GM23338 (cell line): ENCODE measurements at regions not wholly inside any gene's neighbourhood (a gene's known extent, or its start where the extent isn't known, plus 50 kb on each side); places are given as distances from the start of the nearest gene placed in this dataset.

Experiments
- ATAC-seq: fragments of 200-7000 bp; cut with Tn5 transposase; 3 replicates; pipeline ENCODE4 v1.9.1; 2020
- DNase-seq: peaks from one replicate; pipeline ENCODE4 v3.0.0-alpha.2; 2015; ENCODE audit warnings: low spot score
- H2AFZ ChIP-seq: fragments of 200-600 bp; sonication (generic); 2 replicates; pipeline ENCODE4 v1.8.0; 2016; ENCODE audit warnings: antibody characterized with exemption, mild to moderate bottlenecking, moderate library complexity
- H3F3A ChIP-seq: fragments of 200-600 bp; sonication (generic); replicated peaks from 2 replicates; pipeline ENCODE4 v1.8.0; 2017; ENCODE audit warnings: antibody characterized with exemption, mixed run types, low read depth
- H3K27ac ChIP-seq: fragments of 200-600 bp; sonication (generic); 2 replicates; pipeline ENCODE4 v1.6.1; 2016; ENCODE audit warnings: low read depth
- H3K27me3 ChIP-seq: fragments of 200-600 bp; sonication (generic); 2 replicates; pipeline ENCODE4 v1.8.0; 2016; ENCODE audit warnings: mild to moderate bottlenecking, mixed run types, moderate library complexity; ENCODE audit not compliant: insufficient read depth
- H3K36me3 ChIP-seq: fragments of 200-600 bp; sonication (generic); 2 replicates; pipeline ENCODE4 v1.8.0; 2016; ENCODE audit warnings: mild to moderate bottlenecking; ENCODE audit not compliant: insufficient read depth
- H3K4me1 ChIP-seq: fragments of 200-600 bp; sonication (generic); 2 replicates; pipeline ENCODE4 v1.8.0; 2016; ENCODE audit warnings: mild to moderate bottlenecking, moderate library complexity; ENCODE audit not compliant: insufficient read depth
- H3K4me2 ChIP-seq: fragments of 200-600 bp; sonication (generic); 2 replicates; pipeline ENCODE4 v1.7.1; 2017; ENCODE audit warnings: mixed run types
- H3K4me3 ChIP-seq: fragments of 200-600 bp; sonication (generic); 2 replicates; pipeline ENCODE4 v1.6.1; 2016; ENCODE audit warnings: mixed run types
- H3K79me2 ChIP-seq: fragments of 200-600 bp; sonication (generic); replicated peaks from 2 replicates; pipeline ENCODE4 v1.8.0; 2017; ENCODE audit warnings: mild to moderate bottlenecking; ENCODE audit not compliant: insufficient read depth
- H3K9me2 ChIP-seq: fragments of 200-600 bp; sonication (generic); 2 replicates; pipeline ENCODE4 v1.8.0; 2017; ENCODE audit not compliant: insufficient read depth
- H4K20me1 ChIP-seq: fragments of 200-600 bp; sonication (generic); replicated peaks from 2 replicates; pipeline ENCODE4 v1.8.0; 2017; ENCODE audit warnings: mild to moderate bottlenecking; ENCODE audit not compliant: insufficient read depth
- H3K27ac Mint-ChIP-seq: 2 replicates; pipeline ENCODE4 v1.8.0; 2020; ENCODE audit warnings: inconsistent platforms, mild to moderate bottlenecking, moderate library complexity, mixed read lengths
- H3K27me3 Mint-ChIP-seq: 3 replicates; pipeline ENCODE4 v1.8.0; 2022; ENCODE audit warnings: low read depth, mild to moderate bottlenecking, moderate library complexity, mixed read lengths, inconsistent platforms; ENCODE audit not compliant: insufficient read depth, poor library complexity
- H3K36me3 Mint-ChIP-seq: 3 replicates; pipeline ENCODE4 v1.8.0; 2021; ENCODE audit warnings: low read depth, mild to moderate bottlenecking, inconsistent platforms, moderate library complexity, mixed read lengths
- H3K4me1 Mint-ChIP-seq: 3 replicates; pipeline ENCODE4 v1.8.0; 2020; ENCODE audit warnings: mild to moderate bottlenecking, inconsistent platforms, mixed read lengths
- H3K4me3 Mint-ChIP-seq: 3 replicates; pipeline ENCODE4 v1.8.0; 2021; ENCODE audit warnings: moderate library complexity, mild to moderate bottlenecking, inconsistent platforms, mixed read lengths
- H3K9me3 Mint-ChIP-seq: 3 replicates; pipeline ENCODE4 v1.8.0; 2020; ENCODE audit warnings: moderate library complexity, mild to moderate bottlenecking, inconsistent platforms, mixed read lengths
- CREB1 ChIP-seq: fragments of 250-450 bp; sonication (Bioruptor Pico); IDR thresholded peaks from 2 replicates; pipeline ENCODE4 v1.5.0; 2020; ENCODE audit warnings: low read depth, mild to moderate bottlenecking, moderate library complexity
- ETS1 ChIP-seq: IDR thresholded peaks from 2 replicates; pipeline ENCODE4 v1.6.1; 2016; ENCODE audit warnings: antibody characterized with exemption
- EZH2 ChIP-seq: fragments of 200-600 bp; sonication (generic); IDR thresholded peaks from one replicate; pipeline ENCODE4 v1.8.0; 2017; ENCODE audit warnings: antibody characterized with exemption, mild to moderate bottlenecking, low read depth; ENCODE audit not compliant: unreplicated experiment
- EZH2phosphoT487 ChIP-seq: fragments of 200-600 bp; sonication (generic); IDR thresholded peaks from one replicate; pipeline ENCODE4 v1.8.1; 2018; ENCODE audit warnings: antibody characterized with exemption; ENCODE audit not compliant: unreplicated experiment
- JUNB ChIP-seq: IDR thresholded peaks from one replicate; pipeline ENCODE4 v1.6.1; 2016; ENCODE audit warnings: antibody characterized with exemption; ENCODE audit not compliant: unreplicated experiment
- NANOG ChIP-seq: IDR thresholded peaks from 2 replicates; pipeline ENCODE4 v1.6.1; 2016; ENCODE audit warnings: antibody characterized with exemption, borderline replicate concordance
- POLR2AphosphoS5 ChIP-seq: IDR thresholded peaks from 2 replicates; pipeline ENCODE4 v1.6.1; 2016; ENCODE audit warnings: antibody characterized with exemption, low read depth
- REST ChIP-seq: IDR thresholded peaks from one replicate; pipeline ENCODE4 v1.6.1; 2018; ENCODE audit warnings: antibody characterized with exemption; ENCODE audit not compliant: unreplicated experiment
- STAT1 ChIP-seq: IDR thresholded peaks from one replicate; pipeline ENCODE4 v1.6.1; 2016; ENCODE audit warnings: antibody characterized with exemption; ENCODE audit not compliant: unreplicated experiment
- ZNF114 ChIP-seq: fragments of 250-450 bp; sonication (Bioruptor Pico); IDR thresholded peaks from 2 replicates; pipeline ENCODE4 v1.5.0; 2020; ENCODE audit warnings: mild to moderate bottlenecking, moderate library complexity
- ZNF331 ChIP-seq: fragments of 250-450 bp; sonication (Bioruptor Pico); IDR thresholded peaks from 2 replicates; pipeline ENCODE4 v1.5.0; 2020; ENCODE audit warnings: low read depth, mild to moderate bottlenecking, moderate library complexity
- TF ChIP-seq, protein P1 (sequence below): fragments of 250-450 bp; sonication (Bioruptor Pico); IDR thresholded peaks from 2 replicates; pipeline ENCODE4 v1.5.0; 2020; ENCODE audit warnings: mild to moderate bottlenecking, moderate library complexity
- TF ChIP-seq, protein P2 (sequence below), 2 experiments: fragments of 200-600 bp in 1 of 2; sonication (generic) in 1 of 2; conservative IDR thresholded peaks; 2 replicates each; pipeline versions ENCODE4 v1.5.1 to v1.6.1; 2016 to 2017; ENCODE audit warnings: antibody characterized with exemption in 2 of 2, low read depth in 2 of 2, mild to moderate bottlenecking in 2 of 2, moderate library complexity in 1 of 2

DNA sequence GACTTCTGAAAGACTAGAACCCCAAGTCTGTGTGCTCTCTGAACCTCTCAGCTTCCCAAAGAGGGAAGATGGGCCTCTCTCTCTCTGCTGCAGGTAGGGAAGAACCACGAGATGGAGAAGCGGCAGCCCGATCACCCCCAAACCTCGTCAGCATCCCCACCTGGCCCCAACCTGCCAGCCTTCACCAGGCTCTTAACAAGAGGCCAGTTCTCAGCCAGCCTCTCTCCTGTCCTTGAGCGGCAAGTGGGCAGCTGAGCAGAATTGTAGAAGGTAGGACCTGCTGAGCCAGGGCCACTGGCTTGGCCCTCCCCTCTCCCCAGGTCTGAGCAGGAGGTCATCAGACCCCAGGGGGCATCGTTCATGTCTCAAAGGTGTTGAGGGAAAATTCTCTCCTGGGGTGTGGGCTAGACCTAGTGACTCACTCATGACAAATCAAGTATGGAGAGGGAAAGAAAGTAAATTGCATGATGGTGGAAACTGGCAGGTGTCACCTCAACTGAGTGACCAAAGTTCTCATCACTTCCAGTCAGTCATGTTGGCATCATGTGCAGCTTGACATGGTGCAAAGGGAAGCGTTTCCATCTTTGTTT is 92.0 kb upstream of the GPR26 start:
- no peak overlapping the region for H3K27ac ChIP-seq
- no peaks in the 10 kb centered on the region for H3K27me3 ChIP-seq
- peaks cover 2% of the 10 kb centered on the region; the same call in 2 of the 3 replicates for H3K4me1 Mint-ChIP-seq
- TF ChIP-seq EZH2phosphoT487, result no peak
- TF ChIP-seq ZNF331 (CRISPR knock-in tag), result no peak
- TF ChIP-seq NANOG, result no peak
- no peak for TF ChIP-seq REST
- no peak for TF ChIP-seq STAT1
- TF ChIP-seq EZH2, result no peak
- TF ChIP-seq, protein P1, sequence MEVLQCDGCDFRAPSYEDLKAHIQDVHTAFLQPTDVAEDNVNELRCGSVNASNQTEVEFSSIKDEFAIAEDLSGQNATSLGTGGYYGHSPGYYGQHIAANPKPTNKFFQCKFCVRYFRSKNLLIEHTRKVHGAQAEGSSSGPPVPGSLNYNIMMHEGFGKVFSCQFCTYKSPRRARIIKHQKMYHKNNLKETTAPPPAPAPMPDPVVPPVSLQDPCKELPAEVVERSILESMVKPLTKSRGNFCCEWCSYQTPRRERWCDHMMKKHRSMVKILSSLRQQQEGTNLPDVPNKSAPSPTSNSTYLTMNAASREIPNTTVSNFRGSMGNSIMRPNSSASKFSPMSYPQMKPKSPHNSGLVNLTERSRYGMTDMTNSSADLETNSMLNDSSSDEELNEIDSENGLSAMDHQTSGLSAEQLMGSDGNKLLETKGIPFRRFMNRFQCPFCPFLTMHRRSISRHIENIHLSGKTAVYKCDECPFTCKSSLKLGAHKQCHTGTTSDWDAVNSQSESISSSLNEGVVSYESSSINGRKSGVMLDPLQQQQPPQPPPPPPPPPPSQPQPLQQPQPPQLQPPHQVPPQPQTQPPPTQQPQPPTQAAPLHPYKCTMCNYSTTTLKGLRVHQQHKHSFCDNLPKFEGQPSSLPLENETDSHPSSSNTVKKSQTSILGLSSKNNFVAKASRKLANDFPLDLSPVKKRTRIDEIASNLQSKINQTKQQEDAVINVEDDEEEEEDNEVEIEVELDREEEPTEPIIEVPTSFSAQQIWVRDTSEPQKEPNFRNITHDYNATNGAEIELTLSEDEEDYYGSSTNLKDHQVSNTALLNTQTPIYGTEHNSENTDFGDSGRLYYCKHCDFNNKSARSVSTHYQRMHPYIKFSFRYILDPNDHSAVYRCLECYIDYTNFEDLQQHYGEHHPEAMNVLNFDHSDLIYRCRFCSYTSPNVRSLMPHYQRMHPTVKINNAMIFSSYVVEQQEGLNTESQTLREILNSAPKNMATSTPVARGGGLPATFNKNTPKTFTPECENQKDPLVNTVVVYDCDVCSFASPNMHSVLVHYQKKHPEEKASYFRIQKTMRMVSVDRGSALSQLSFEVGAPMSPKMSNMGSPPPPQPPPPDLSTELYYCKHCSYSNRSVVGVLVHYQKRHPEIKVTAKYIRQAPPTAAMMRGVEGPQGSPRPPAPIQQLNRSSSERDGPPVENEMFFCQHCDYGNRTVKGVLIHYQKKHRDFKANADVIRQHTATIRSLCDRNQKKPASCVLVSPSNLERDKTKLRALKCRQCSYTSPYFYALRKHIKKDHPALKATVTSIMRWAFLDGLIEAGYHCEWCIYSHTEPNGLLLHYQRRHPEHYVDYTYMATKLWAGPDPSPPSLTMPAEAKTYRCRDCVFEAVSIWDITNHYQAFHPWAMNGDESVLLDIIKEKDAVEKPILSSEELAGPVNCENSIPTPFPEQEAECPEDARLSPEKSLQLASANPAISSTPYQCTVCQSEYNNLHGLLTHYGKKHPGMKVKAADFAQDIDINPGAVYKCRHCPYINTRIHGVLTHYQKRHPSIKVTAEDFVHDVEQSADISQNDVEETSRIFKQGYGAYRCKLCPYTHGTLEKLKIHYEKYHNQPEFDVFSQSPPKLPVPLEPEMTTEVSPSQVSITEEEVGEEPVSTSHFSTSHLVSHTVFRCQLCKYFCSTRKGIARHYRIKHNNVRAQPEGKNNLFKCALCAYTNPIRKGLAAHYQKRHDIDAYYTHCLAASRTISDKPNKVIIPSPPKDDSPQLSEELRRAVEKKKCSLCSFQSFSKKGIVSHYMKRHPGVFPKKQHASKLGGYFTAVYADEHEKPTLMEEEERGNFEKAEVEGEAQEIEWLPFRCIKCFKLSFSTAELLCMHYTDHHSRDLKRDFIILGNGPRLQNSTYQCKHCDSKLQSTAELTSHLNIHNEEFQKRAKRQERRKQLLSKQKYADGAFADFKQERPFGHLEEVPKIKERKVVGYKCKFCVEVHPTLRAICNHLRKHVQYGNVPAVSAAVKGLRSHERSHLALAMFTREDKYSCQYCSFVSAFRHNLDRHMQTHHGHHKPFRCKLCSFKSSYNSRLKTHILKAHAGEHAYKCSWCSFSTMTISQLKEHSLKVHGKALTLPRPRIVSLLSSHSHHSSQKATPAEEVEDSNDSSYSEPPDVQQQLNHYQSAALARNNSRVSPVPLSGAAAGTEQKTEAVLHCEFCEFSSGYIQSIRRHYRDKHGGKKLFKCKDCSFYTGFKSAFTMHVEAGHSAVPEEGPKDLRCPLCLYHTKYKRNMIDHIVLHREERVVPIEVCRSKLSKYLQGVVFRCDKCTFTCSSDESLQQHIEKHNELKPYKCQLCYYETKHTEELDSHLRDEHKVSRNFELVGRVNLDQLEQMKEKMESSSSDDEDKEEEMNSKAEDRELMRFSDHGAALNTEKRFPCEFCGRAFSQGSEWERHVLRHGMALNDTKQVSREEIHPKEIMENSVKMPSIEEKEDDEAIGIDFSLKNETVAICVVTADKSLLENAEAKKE (CRISPR knock-in tag), result no peak
- no peak for TF ChIP-seq ZNF114 (CRISPR knock-in tag)
- TF ChIP-seq, protein P2, sequence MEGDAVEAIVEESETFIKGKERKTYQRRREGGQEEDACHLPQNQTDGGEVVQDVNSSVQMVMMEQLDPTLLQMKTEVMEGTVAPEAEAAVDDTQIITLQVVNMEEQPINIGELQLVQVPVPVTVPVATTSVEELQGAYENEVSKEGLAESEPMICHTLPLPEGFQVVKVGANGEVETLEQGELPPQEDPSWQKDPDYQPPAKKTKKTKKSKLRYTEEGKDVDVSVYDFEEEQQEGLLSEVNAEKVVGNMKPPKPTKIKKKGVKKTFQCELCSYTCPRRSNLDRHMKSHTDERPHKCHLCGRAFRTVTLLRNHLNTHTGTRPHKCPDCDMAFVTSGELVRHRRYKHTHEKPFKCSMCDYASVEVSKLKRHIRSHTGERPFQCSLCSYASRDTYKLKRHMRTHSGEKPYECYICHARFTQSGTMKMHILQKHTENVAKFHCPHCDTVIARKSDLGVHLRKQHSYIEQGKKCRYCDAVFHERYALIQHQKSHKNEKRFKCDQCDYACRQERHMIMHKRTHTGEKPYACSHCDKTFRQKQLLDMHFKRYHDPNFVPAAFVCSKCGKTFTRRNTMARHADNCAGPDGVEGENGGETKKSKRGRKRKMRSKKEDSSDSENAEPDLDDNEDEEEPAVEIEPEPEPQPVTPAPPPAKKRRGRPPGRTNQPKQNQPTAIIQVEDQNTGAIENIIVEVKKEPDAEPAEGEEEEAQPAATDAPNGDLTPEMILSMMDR (conservative IDR thresholded peaks at IDR 0.05; ENCODE audit: low read depth in 2 of 2), result no peak
- no peak for TF ChIP-seq CREB1 (CRISPR knock-in tag)
- TF ChIP-seq JUNB, result no peak
- no peak for TF ChIP-seq POLR2AphosphoS5
- no peak for TF ChIP-seq ETS1
- no peaks in the 10 kb centered on the region for H4K20me1 ChIP-seq
- ATAC-seq, result no peak
- 0 out of 2 replicates have a peak, but pooled peaks cover 3% of the 10 kb centered on the region for H3K4me1 ChIP-seq
- H3K9me2 ChIP-seq, result no peaks in the 10 kb centered on the region
- H3K36me3 ChIP-seq, result no peaks in the 10 kb centered on the region
- no peak overlapping the region for H2AFZ ChIP-seq
- no peak for DNase-seq
- no peak overlapping the region for H3K4me2 ChIP-seq
- H3K27me3 Mint-ChIP-seq, result peaks cover 10% of the 10 kb centered on the region
- H3K36me3 Mint-ChIP-seq, result no peaks in the 10 kb centered on the region
- H3K4me3 Mint-ChIP-seq, result no peak overlapping the region
- no peaks in the 10 kb centered on the region for H3F3A ChIP-seq
- H3K4me3 ChIP-seq, result no peak overlapping the region
- H3K9me3 Mint-ChIP-seq, result no peaks in the 10 kb centered on the region; the same call in 2 of the 3 replicates
- H3K79me2 ChIP-seq, result no peaks in the 10 kb centered on the region
- H3K27ac Mint-ChIP-seq, result no peak overlapping the region
